ENCODE measurements at regions not wholly inside any gene's neighbourhood (a gene's known extent, or its start where the extent isn't known, plus 50 kb on each side); places are given as distances from the start of the nearest gene placed in this dataset.

DNA sequence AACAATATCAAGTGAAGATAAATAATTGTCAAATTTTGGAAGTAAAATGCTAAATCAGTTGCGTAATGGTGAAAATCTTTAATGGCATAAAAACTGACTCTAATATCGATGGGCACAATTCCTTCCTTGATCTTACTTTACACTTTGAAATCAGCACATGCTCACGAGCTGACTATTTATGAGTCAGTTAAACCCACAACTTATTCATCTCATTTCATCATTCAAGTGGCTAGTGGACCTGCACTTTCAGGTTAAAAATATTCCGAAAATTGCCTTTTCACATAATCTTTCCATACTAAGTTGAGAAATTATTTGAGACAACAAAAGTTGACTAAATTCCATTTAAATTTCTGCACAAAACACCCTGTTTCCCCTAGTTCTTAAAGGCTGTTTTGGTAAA lies 582.1 kb upstream of the TENM3 start:
- TF ChIP-seq, protein P1, sequence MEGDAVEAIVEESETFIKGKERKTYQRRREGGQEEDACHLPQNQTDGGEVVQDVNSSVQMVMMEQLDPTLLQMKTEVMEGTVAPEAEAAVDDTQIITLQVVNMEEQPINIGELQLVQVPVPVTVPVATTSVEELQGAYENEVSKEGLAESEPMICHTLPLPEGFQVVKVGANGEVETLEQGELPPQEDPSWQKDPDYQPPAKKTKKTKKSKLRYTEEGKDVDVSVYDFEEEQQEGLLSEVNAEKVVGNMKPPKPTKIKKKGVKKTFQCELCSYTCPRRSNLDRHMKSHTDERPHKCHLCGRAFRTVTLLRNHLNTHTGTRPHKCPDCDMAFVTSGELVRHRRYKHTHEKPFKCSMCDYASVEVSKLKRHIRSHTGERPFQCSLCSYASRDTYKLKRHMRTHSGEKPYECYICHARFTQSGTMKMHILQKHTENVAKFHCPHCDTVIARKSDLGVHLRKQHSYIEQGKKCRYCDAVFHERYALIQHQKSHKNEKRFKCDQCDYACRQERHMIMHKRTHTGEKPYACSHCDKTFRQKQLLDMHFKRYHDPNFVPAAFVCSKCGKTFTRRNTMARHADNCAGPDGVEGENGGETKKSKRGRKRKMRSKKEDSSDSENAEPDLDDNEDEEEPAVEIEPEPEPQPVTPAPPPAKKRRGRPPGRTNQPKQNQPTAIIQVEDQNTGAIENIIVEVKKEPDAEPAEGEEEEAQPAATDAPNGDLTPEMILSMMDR (IDR thresholded peaks at IDR 0.05): no peak
- no peak for TF ChIP-seq POLR2A (IDR thresholded peaks at IDR 0.05)

Data from heart left ventricle (tissue), 13 donors.